PC-3 (cell line): ENCODE measurements at regions not wholly inside any gene's neighbourhood (a gene's known extent, or its start where the extent isn't known, plus 50 kb on each side); places are given as distances from the start of the nearest gene placed in this dataset.

ENCODE experiments used
- CTCF ChIP-seq: fragments of 300-600 bp; sonication (generic); conservative IDR thresholded peaks from 2 replicates; pipeline ENCODE4 v1.5.1; 2017; ENCODE audit warnings: antibody characterized with exemption, low read depth, mild to moderate bottlenecking, low read length
- EZH2 ChIP-seq: fragments of 300-600 bp; sonication (generic); IDR thresholded peaks from one replicate; pipeline ENCODE4 v1.6.1; 2017; ENCODE audit warnings: antibody characterized with exemption, mild to moderate bottlenecking, low read length; ENCODE audit not compliant: unreplicated experiment
- EZH2phosphoT487 ChIP-seq: fragments of 300-600 bp; sonication (generic); IDR thresholded peaks from 2 replicates; pipeline ENCODE4 v1.6.1; 2018; ENCODE audit warnings: mild to moderate bottlenecking, antibody characterized with exemption, low read length, borderline replicate concordance

GRCh38 chr4:99724067-99724466 is 66.4 kb upstream of the C4orf54 start:
- no peak for TF ChIP-seq EZH2
- no peak for TF ChIP-seq CTCF
- TF ChIP-seq EZH2phosphoT487: no peak
